ENCODE measurements at regions not wholly inside any gene's neighbourhood (a gene's known extent, or its start where the extent isn't known, plus 50 kb on each side); places are given as distances from the start of the nearest gene placed in this dataset.

DNA sequence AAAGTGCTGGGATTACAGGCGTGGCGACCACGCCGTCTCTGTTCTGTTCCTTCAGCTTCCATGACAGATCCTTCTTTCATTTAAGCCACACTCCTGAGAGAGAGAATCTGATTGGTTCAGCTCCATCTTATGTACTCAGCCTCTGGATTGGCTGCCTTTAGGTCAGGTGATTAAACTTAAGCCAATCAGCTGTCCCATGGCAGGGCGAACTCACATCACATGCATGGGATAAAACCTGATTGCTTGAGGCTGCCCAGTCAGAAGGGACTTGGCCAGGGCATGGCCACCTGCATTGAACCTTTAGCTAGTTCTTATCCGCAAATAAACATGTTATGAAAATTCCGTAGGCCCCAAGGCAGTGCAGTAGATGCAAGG is 274.2 kb downstream of the SUDS3 start:
- H3K4me3 ChIP-seq (ENCODE audit: low read depth, low read length): no peak overlapping the region
- no peak for TF ChIP-seq CTCF (IDR thresholded peaks at IDR 0.05; ENCODE audit: low read depth, low read length, missing control alignments)
- in situ Hi-C loops (cut with HindIII; ENCODE audit: low sequenced_read_pairs): no loop called here
- no peak for DNase-seq (ENCODE audit: low read depth)

DNA sequence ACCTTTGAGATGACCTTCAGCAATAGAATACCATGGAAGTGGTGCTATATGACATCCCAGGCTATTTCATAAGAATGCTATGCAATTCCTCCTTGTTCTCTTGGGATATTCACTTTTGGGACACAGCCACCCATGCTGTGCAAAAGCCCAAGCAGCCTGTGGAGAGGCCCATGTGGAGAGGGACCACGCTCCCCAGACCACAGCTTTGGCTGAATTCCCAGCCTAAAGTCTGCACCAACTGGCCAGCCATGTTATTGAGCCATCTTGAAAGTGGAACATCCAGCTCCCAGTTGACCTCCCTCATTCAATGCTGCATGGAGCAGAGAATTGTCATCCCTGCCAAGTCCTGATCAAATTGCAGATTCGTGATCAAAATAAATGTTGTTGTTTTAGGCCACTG is 275.1 kb downstream of the SUDS3 start:
- in situ Hi-C loops (cut with HindIII; ENCODE audit: low sequenced_read_pairs): no loop called here
- no peak for TF ChIP-seq CTCF (IDR thresholded peaks at IDR 0.05; ENCODE audit: low read depth, low read length, missing control alignments)
- DNase-seq (ENCODE audit: low read depth): no peak
- no peak overlapping the region for H3K4me3 ChIP-seq (ENCODE audit: low read depth, low read length)

DNA sequence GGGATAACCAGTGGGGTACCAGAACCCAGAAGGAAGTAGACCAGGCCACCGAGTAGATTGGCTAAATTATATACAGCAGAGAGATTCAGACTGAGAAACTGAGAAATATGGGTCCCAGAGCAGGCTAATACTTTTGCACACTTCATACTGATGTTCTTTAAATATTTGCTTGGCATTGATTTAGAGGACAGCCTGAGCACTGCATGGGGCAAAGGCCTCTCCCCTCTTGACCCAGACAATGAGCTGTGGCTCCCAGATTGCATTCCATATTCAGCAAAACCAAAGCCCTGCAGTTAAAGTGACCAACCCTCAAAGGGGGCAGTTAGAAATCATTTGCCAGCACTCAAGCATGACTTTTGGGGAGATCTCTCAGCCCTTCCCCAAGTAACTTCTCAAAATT is 279.2 kb downstream of the SUDS3 start:
- in situ Hi-C loops (cut with HindIII; ENCODE audit: low sequenced_read_pairs): no loop called here
- DNase-seq (ENCODE audit: low read depth): no peak
- no peak for TF ChIP-seq CTCF (IDR thresholded peaks at IDR 0.05; ENCODE audit: low read depth, low read length, missing control alignments)
- H3K4me3 ChIP-seq (ENCODE audit: low read depth, low read length): no peak overlapping the region

- no peak for DNase-seq (ENCODE audit: low read depth)
- in situ Hi-C loops (cut with HindIII; ENCODE audit: low sequenced_read_pairs): no loop called here
- no peak for TF ChIP-seq CTCF (IDR thresholded peaks at IDR 0.05; ENCODE audit: low read depth, low read length, missing control alignments)
- no peak overlapping the region for H3K4me3 ChIP-seq (ENCODE audit: low read depth, low read length)
Measured at GRCh38 chr12:118680356-118680963, 300.9 kb upstream of the SRRM4 start.

- TF ChIP-seq CTCF (IDR thresholded peaks at IDR 0.05; ENCODE audit: low read depth, low read length, missing control alignments): no peak
- in situ Hi-C loops (cut with HindIII; ENCODE audit: low sequenced_read_pairs): no loop called here
- no peak overlapping the region for H3K4me3 ChIP-seq (ENCODE audit: low read depth, low read length)
- no peak for DNase-seq (ENCODE audit: low read depth)
Measured at GRCh38 chr12:118682656-118683055, 298.7 kb upstream of the SRRM4 start.

DNA sequence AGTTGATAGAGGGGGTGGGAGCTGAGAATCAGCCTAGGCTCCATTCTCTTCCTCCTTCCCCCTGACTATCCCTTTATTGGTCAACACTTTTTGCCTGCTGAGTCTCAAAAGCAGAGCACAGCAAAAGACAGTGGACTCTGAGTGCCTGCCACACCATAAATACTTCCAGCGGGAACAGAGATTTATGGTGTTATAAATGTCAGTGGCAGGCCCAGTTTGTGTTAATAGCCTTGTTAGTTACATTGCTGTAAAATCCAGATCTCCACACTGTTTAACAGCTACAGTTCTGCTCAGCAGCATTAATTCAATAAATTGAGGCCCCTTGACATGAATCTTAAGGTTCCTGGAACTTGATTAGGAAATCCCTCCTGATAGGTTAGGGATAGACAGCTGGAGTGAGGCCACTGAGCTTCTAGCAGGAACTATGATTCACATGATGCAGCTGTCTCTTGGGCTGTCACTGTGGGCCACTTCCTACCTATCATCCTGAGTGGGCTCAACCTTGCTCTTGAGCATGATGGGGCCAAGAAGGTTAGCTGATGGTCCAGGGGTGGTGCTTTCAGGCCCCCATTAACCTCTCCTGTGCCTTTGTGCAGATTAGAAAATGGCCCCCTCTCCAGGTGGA is 295.2 kb upstream of the SRRM4 start:
- in situ Hi-C loops (cut with HindIII; ENCODE audit: low sequenced_read_pairs): no loop called here
- no peak for TF ChIP-seq CTCF (IDR thresholded peaks at IDR 0.05; ENCODE audit: low read depth, low read length, missing control alignments)
- no peak overlapping the region for H3K4me3 ChIP-seq (ENCODE audit: low read depth, low read length)
- DNase-seq (ENCODE audit: low read depth): no peak

Measured in astrocyte of the cerebellum (primary cell).